T-helper 2 cell (primary cell): ENCODE measurements at regions not wholly inside any gene's neighbourhood (a gene's known extent, or its start where the extent isn't known, plus 50 kb on each side); places are given as distances from the start of the nearest gene placed in this dataset.

Experiments used
- DNase-seq, 5 experiments: peaks; one replicate each; pipeline versions ENCODE4 v3.0.0 to v3.0.0-alpha.2; 2012 to 2022

DNA sequence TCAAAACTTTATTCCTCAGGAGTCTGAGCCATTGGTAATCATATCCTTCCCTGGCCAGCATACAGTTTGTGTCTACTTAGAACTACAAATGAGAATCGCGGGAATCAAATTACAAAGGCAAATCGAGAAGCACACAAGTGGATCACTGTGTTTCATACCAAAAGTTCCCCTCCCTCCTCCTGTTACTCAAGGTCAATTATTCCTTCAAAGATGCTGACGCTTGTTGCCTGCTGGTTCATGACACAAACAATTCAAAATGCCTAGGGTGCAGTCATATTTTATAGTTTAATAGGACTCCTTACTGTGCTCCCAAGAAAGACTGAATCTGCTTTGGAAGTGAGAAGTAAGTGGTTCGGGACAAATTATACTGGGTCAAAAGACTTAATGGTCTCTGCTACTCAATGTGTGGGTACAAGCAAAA, 93.0 kb upstream of the PBX1 start:
- DNase-seq = no peak

DNA sequence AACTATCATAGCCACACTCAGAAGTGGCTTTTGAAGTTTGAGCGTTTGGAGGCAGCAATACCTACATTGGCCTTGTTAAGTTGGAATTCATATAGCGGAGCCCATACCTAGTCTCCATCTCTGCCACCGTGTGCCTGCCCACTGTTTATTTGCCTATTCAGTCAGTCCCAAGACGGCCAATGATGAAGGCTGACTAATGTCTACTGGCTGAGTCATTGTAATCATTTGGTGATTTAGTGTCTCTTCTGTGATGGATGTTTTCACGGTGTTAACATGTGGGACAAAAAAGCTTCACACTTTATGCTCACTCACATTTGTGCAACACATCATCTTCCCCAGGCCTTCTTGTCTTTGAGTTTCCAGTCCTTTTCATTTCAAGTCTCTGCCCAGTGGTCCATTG, 92.6 kb upstream of the PBX1 start:
- DNase-seq = no peak

DNA sequence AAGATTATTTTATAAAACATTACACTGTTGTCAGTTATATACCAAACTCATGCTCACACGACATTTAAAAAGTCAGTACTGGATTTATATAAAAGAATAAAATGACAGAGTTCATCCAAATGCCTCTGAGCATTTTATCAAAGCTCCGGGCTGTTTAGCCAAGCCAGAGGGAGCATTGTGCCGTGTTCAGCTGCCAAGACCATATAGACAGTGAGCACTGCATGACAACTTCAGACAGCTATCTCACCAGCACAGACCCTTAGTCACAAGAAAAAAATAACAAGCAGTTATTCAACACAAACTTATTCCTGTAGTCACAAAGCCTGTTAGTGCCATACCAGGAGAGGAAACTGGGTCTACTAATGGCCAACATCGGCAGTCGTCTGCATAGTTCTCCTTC, 88.0 kb upstream of the PBX1 start:
- no peak for DNase-seq

DNA sequence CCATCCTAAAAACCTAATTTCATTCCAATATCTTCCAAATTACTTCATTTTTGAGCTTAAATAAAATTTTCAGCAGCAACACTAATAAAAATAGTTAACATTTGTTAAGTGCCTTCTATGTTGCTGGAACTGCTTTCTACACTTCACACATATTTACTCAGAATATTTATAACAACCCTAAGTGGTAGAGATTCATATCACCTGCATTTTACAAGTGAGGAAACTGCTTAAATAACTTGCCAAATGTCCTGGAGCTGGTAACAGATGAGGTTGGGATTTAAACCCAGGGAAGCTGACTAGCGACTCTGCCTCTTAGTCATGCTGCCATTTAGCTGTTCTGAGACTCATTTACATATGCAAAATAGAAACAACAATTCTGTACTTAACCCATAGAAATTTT, 86.1 kb upstream of the PBX1 start:
- DNase-seq = no peak

DNA sequence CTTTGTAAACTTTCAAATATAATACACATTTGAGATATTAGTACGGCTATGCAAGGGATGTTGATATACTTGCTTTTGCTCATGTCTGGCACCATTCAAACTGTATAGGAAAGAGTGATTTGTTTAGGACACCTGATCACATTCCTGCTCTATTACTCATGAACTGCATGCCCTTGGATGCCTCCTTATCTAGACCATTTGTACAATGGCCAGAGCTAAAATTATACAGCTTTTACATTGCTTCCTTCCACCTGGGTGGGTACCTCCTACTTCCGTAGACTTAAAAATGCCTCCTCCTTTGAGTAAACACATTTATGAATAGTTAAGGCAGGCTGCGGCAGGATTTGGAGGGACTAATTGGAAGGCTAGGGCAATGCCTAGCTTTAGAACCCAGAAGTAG, 85.4 kb upstream of the PBX1 start:
- no peak for DNase-seq

- no peak for DNase-seq
Measured at GRCh38 chr1:164475834-164476233, 83.2 kb upstream of the PBX1 start.

DNA sequence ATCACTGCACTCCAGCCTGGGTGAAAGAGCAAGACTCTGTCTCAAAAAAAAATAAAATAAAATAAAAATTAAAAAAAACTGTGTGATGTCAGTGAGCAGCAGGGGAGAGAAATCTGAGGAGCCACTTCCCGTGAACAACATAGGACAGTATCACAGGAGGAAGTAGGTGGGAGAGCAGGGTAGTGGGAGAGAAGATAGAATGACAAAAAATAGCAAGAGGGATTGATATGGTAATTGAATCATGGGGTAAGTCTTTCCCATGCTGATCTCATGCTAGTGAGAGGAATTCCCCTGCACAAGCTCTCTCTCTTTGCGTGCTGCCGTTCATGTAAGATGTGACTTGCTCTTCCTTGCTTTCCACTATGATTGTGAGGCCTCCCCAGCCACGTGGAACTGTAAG, 81.6 kb upstream of the PBX1 start:
- no peak for DNase-seq

GRCh38 chr1:164479242-164479641, 79.7 kb upstream of the PBX1 start:
- no peak for DNase-seq

GRCh38 chr1:164480285-164480907, 78.6 kb upstream of the PBX1 start:
- no peak for DNase-seq

DNA sequence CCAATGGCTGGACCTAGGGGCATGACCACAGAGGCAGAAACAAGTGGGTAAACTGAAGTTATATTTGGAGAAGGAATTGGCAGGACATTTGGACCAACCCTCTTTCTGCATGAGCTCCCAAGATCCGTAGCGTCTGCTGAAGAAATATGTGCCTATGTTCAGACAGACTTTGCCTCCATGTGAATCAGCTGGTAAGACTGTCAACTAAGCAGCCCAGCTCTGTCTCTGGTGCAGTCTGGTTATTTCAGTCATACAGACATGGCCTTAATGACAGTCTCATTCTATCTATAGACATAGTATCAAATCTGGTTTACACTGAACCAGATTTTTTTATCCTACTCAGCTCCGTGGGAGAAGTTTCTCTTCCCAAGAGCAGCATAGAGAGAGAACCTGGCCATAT, 63.1 kb upstream of the PBX1 start:
- no peak for DNase-seq

DNA sequence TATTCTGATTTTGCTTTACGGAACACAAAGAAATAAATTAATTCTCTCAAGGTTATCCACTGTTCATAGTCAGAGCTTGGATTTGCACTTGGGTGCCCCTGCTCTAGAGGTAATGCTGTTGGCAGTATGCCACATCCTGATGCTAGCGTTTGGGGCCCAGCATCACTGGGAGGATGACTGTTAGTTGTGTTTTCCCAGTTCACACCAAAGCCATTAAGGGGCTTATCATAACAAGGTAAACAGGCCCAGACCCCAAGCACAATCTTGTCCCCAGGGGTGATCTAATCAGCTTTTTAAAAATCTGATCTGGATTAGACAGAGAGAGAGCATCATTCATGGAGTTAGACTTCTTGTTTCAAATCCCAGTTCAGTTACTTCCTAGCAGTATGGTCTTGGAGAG, 60.2 kb upstream of the PBX1 start:
- no peak for DNase-seq

GRCh38 chr1:164504749-164505148, 54.2 kb upstream of the PBX1 start:
- no peak for DNase-seq
